ENCODE measurements at regions not wholly inside any gene's neighbourhood (a gene's known extent, or its start where the extent isn't known, plus 50 kb on each side); places are given as distances from the start of the nearest gene placed in this dataset.

- in situ Hi-C loops (cut with HindIII; ENCODE audit: extremely low pct_ligation_motif_present, low pct_unique_long_range_greater_than_20kb) (no loop called here), intact Hi-C loops (cut with micrococcal nuclease; ENCODE audit: unreplicated experiment) (no loop called here)
- WGBS (ENCODE audit: low lambda C conversion rate): 87% methylated on average over 5 of the region's 5 CpGs
- Histone ChIP-seq H3K4me2 (ENCODE audit: low read depth, low read length) (no peak overlapping the region), H3K79me2 (ENCODE audit: insufficient read depth, low read length) (no peaks in the 10 kb centered on the region), H3K4me1 (ENCODE audit: insufficient read depth, low read length) (no peaks in the 10 kb centered on the region), H4K20me1 (ENCODE audit: insufficient read depth, low read length) (no peaks in the 10 kb centered on the region), H3K9ac (ENCODE audit: insufficient read depth, low read depth, low read length) (no peak overlapping the region), H3K9me3 (ENCODE audit: low read length) (peaks cover 3% of the 10 kb centered on the region; the same call in 1 of the 2 replicates), H3K4me3 (replicated peaks in 1 of 3; ENCODE audit: insufficient read depth in 1 of 3, low read depth in 2 of 3, low read length in 3 of 3) (no peak overlapping the region), H2AFZ (ENCODE audit: low read length) (no peak overlapping the region), H3K27ac (ENCODE audit: extremely low read length, insufficient read depth, low read length) (no peak overlapping the region), H3K36me3 (replicated peaks in 1 of 2; ENCODE audit: control insufficient read depth in 1 of 2, insufficient read depth in 2 of 2, low read length in 2 of 2) (no peaks in the 10 kb centered on the region), H3K27me3 (ENCODE audit: control insufficient read depth in 1 of 2, insufficient read depth in 2 of 2, low read length in 2 of 2) (no peaks in the 10 kb centered on the region)
- no TSS peak for BruUV-seq (replicated peaks)
- TF ChIP-seq EED (CRISPR knock-in tag; IDR thresholded peaks at IDR 0.05) (no peak), SRSF4 (IDR thresholded peaks at IDR 0.05; ENCODE audit: low read depth, low read length, poor library complexity, severe bottlenecking) (no peak), THYN1 (CRISPR knock-in tag; IDR thresholded peaks at IDR 0.05; ENCODE audit: borderline replicate concordance, low read depth) (no peak), ZNF501 (CRISPR knock-in tag; IDR thresholded peaks at IDR 0.05) (no peak), YEATS2 (CRISPR knock-in tag; IDR thresholded peaks at IDR 0.05; ENCODE audit: borderline replicate concordance) (no peak), TARDBP (CRISPR knock-in tag; IDR thresholded peaks at IDR 0.05) (no peak), ZNF83 (CRISPR knock-in tag; IDR thresholded peaks at IDR 0.05; ENCODE audit: borderline replicate concordance) (no peak)
- TF ChIP-seq, protein P1, sequence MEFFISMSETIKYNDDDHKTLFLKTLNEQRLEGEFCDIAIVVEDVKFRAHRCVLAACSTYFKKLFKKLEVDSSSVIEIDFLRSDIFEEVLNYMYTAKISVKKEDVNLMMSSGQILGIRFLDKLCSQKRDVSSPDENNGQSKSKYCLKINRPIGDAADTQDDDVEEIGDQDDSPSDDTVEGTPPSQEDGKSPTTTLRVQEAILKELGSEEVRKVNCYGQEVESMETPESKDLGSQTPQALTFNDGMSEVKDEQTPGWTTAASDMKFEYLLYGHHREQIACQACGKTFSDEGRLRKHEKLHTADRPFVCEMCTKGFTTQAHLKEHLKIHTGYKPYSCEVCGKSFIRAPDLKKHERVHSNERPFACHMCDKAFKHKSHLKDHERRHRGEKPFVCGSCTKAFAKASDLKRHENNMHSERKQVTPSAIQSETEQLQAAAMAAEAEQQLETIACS (CRISPR knock-in tag; IDR thresholded peaks at IDR 0.05): no peak
- POLR2A ChIA-PET: no interaction called here
- CTCF ChIA-PET (ENCODE audit: low intra/inter-chr PET ratio, low total read pairs): no interaction called here
- FAIRE-seq (no peak), DNase-seq (ENCODE audit: low spot score) (no peak), ATAC-seq (no peak)
These were observed 124.4 kb downstream of the HGF start for GRCh38 chr7:81645435-81645834.

GRCh38 chr7:81641873-81642272 is 128.0 kb downstream of the HGF start:
- Histone ChIP-seq H3K9me3 (ENCODE audit: low read length) (no peaks in the 10 kb centered on the region), H3K27ac (ENCODE audit: extremely low read length, insufficient read depth, low read length) (no peak overlapping the region), H3K9ac (ENCODE audit: insufficient read depth, low read depth, low read length) (no peak overlapping the region), H4K20me1 (ENCODE audit: insufficient read depth, low read length) (no peaks in the 10 kb centered on the region), H3K36me3 (replicated peaks in 1 of 2; ENCODE audit: control insufficient read depth in 1 of 2, insufficient read depth in 2 of 2, low read length in 2 of 2) (no peaks in the 10 kb centered on the region), H2AFZ (ENCODE audit: low read length) (no peak overlapping the region), H3K4me3 (replicated peaks in 1 of 3; ENCODE audit: insufficient read depth in 1 of 3, low read depth in 2 of 3, low read length in 3 of 3) (no peak overlapping the region), H3K4me1 (ENCODE audit: insufficient read depth, low read length) (no peaks in the 10 kb centered on the region), H3K27me3 (ENCODE audit: control insufficient read depth in 1 of 2, insufficient read depth in 2 of 2, low read length in 2 of 2) (no peaks in the 10 kb centered on the region), H3K4me2 (ENCODE audit: low read depth, low read length) (no peak overlapping the region), H3K79me2 (ENCODE audit: insufficient read depth, low read length) (no peaks in the 10 kb centered on the region)
- ChIA-PET CTCF (ENCODE audit: low intra/inter-chr PET ratio, low total read pairs) (no interaction called here), POLR2A (no interaction called here)
- DNase-seq (ENCODE audit: low spot score) (no peak), FAIRE-seq (no peak), ATAC-seq (no peak)
- in situ Hi-C loops (cut with HindIII; ENCODE audit: extremely low pct_ligation_motif_present, low pct_unique_long_range_greater_than_20kb): no loop called here
- whole genome bisulfite sequencing (ENCODE audit: low lambda C conversion rate): 4% methylated on average over 2 of the region's 2 CpGs
- no TSS peak for BruUV-seq (replicated peaks)
- intact Hi-C loops (cut with micrococcal nuclease; ENCODE audit: unreplicated experiment): no loop called here
- TF ChIP-seq TRIM24 (CRISPR knock-in tag; IDR thresholded peaks at IDR 0.05): no peak
- TF ChIP-seq, protein P2, sequence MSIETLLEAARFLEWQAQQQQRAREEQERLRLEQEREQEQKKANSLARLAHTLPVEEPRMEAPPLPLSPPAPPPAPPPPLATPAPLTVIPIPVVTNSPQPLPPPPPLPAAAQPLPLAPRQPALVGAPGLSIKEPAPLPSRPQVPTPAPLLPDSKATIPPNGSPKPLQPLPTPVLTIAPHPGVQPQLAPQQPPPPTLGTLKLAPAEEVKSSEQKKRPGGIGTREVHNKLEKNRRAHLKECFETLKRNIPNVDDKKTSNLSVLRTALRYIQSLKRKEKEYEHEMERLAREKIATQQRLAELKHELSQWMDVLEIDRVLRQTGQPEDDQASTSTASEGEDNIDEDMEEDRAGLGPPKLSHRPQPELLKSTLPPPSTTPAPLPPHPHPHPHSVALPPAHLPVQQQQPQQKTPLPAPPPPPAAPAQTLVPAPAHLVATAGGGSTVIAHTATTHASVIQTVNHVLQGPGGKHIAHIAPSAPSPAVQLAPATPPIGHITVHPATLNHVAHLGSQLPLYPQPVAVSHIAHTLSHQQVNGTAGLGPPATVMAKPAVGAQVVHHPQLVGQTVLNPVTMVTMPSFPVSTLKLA (IDR thresholded peaks at IDR 0.05): no peak
- TF ChIP-seq MAFF (IDR thresholded peaks at IDR 0.05; ENCODE audit: low read depth, low read length): no peak
- TF ChIP-seq, protein P3, sequence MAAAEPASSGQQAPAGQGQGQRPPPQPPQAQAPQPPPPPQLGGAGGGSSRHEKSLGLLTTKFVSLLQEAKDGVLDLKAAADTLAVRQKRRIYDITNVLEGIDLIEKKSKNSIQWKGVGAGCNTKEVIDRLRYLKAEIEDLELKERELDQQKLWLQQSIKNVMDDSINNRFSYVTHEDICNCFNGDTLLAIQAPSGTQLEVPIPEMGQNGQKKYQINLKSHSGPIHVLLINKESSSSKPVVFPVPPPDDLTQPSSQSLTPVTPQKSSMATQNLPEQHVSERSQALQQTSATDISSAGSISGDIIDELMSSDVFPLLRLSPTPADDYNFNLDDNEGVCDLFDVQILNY (CRISPR knock-in tag; conservative IDR thresholded peaks at IDR 0.05): no peak
- TF ChIP-seq YY1 (IDR thresholded peaks at IDR 0.05; ENCODE audit: insufficient read depth, insufficient replicate concordance, low read depth, low read length): no peak
- no peak for TF ChIP-seq SETDB1 (CRISPR knock-in tag; IDR thresholded peaks at IDR 0.05; ENCODE audit: borderline replicate concordance)
- no peak for TF ChIP-seq ZMYM2 (CRISPR knock-in tag; IDR thresholded peaks at IDR 0.05)
- no peak for TF ChIP-seq HMG20A (CRISPR knock-in tag; IDR thresholded peaks at IDR 0.05; ENCODE audit: borderline replicate concordance)
- TF ChIP-seq ZFAT (CRISPR knock-in tag; conservative IDR thresholded peaks at IDR 0.05): no peak
- TF ChIP-seq ZNF446 (CRISPR knock-in tag; IDR thresholded peaks at IDR 0.05): no peak

Measured in HepG2 (cell line).